Prostate gland (tissue), 2 donors: ENCODE measurements at regions not wholly inside any gene's neighbourhood (a gene's known extent, or its start where the extent isn't known, plus 50 kb on each side); places are given as distances from the start of the nearest gene placed in this dataset.

Source experiments
- DNase-seq: peaks from one replicate; pipeline ENCODE4 v3.0.0-alpha.2; 2019; ENCODE audit warnings: low spot score
- H3K27ac ChIP-seq, 2 donors: fragments of 200-600 bp; sonication (generic); 2 replicates each; pipeline ENCODE4 v1.5.1; 2017 to 2019
- H3K27me3 ChIP-seq: fragments of 200-600 bp; sonication (generic); replicated peaks from 2 replicates; pipeline ENCODE4 v1.5.1; 2019; ENCODE audit not compliant: insufficient read depth
- H3K36me3 ChIP-seq, 2 donors: fragments of 200-600 bp; sonication (generic); 1 replicate in 1 of 2; 2 replicates in 1 of 2; pipeline versions ENCODE4 v1.5.1 to v1.8.1; 2017 to 2019
- H3K4me1 ChIP-seq: fragments of 200-600 bp; sonication (generic); replicated peaks from 2 replicates; pipeline ENCODE4 v1.5.1; 2019
- H3K4me3 ChIP-seq, 2 donors: fragments of 200-600 bp; sonication (generic); 2 replicates each; pipeline ENCODE4 v1.5.1; 2017 to 2019
- H3K9me3 ChIP-seq: fragments of 200-600 bp; sonication (generic); 2 replicates; pipeline ENCODE4 v1.5.1; 2017
- POLR2A ChIP-seq: fragments of 450-650 bp; IDR thresholded peaks from one replicate; pipeline ENCODE4 v1.6.1; 2016; ENCODE audit warnings: antibody characterized with exemption, mild to moderate bottlenecking
- POLR2AphosphoS5 ChIP-seq: sonication (generic); formaldehyde crosslinking; IDR thresholded peaks from one replicate; pipeline ENCODE4 v1.6.1; 2017; ENCODE audit warnings: antibody characterized with exemption
- WGBS: methylation state at CpG from one replicate; pipeline ENCODE4 v1.1.5; 2018; 5-methylcytosine and 5-hydroxymethylcytosine counted together
- intact Hi-C: fragments of 100-400 bp; cut with DNase I; formaldehyde crosslinking; loops from one replicate; pipeline ENCODE4 v1.14.2; 2022
- TF ChIP-seq, protein P1 (sequence below), 4 experiments: fragments of 200-600 bp in 2 of 4; fragments of 450-650 bp in 2 of 4; sonication (generic) in 2 of 4; IDR thresholded peaks; 1 replicate in 3 of 4; 2 replicates in 1 of 4; pipeline ENCODE4 v1.5.1; 2016 to 2019; ENCODE audit warnings: antibody characterized with exemption in 4 of 4, mild to moderate bottlenecking in 2 of 4, moderate library complexity in 2 of 4

DNA sequence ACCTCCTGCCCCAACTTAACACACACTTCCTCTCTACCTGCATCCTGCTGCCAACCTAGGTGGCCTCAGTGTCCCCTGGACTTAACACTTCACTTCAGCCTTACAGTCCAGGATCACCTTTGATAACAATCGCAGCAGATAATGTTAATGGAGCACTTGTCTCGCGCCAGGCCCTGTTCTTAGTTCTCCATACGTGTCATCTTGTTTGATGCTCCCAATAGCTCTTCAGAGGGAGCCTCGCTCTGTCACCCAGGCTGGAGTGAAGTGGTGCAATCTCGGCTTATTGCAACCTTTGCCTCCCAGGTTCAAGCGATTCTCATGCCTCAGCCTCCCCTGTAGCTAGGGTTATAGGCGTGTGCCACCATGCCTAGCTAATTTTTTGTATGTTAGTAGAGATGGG, 62.7 kb upstream of the SHB start:
- no peak for DNase-seq
- no peak overlapping the region for H3K27ac ChIP-seq
- no peaks in the 10 kb centered on the region for H3K27me3 ChIP-seq
- H3K4me3 ChIP-seq, result no peak overlapping the region
- H3K36me3 ChIP-seq, result no peaks in the 10 kb centered on the region
- H3K9me3 ChIP-seq, result no peaks in the 10 kb centered on the region
- H3K4me1 ChIP-seq, result no peaks in the 10 kb centered on the region
- TF ChIP-seq POLR2AphosphoS5, result no peak
- TF ChIP-seq, protein P1, sequence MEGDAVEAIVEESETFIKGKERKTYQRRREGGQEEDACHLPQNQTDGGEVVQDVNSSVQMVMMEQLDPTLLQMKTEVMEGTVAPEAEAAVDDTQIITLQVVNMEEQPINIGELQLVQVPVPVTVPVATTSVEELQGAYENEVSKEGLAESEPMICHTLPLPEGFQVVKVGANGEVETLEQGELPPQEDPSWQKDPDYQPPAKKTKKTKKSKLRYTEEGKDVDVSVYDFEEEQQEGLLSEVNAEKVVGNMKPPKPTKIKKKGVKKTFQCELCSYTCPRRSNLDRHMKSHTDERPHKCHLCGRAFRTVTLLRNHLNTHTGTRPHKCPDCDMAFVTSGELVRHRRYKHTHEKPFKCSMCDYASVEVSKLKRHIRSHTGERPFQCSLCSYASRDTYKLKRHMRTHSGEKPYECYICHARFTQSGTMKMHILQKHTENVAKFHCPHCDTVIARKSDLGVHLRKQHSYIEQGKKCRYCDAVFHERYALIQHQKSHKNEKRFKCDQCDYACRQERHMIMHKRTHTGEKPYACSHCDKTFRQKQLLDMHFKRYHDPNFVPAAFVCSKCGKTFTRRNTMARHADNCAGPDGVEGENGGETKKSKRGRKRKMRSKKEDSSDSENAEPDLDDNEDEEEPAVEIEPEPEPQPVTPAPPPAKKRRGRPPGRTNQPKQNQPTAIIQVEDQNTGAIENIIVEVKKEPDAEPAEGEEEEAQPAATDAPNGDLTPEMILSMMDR (IDR thresholded peaks at IDR 0.05), result no peak
- TF ChIP-seq POLR2A, result no peak
- WGBS, result 99% methylated on average over 8 of the region's 8 CpGs
- intact Hi-C loops, result no loop called here

DNA sequence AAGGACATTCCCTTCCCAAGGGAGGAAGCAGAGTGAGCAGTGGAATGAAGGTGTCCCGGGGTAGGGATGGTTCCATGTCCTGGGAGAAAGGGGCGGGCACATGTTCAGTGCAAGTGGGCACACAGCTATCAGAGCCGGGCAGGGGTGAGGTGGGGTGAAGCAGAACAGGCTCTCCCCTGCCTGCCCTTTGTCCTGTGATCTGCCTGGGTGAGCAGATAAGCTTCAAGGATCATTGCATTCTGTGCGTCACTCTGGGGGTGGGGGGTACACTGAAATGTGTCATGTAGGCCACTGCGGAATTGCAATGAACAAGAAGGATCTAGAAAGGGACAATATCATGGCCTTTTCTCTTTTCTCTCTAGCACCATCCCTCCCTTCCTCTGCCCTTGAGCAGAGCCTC, 61.7 kb upstream of the SHB start:
- no peak for DNase-seq
- WGBS, result 90% methylated on average over 5 of the region's 5 CpGs
- intact Hi-C loops, result no loop called here

DNA sequence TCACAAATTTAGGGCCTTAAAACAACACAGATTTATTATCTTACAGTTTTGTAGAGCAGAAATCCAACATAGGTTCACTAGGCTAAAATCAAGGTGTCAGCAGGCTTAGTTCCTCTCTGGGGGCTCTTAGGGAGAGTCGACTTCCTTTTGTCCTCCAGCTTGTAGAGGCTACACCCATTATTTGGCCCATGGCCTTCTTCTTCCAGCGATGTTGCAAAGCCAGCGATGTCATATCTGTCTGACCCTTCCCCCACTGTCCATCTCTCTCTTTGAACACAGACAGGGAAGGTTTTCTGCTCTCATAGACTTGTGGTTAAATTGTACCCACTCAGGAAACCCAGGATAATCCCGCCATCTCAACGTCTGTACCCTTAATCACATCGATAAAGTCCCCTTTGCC, 60.3 kb upstream of the SHB start:
- Histone ChIP-seq H3K4me1 (no peaks in the 10 kb centered on the region), H3K9me3 (no peaks in the 10 kb centered on the region), H3K4me3 (no peak overlapping the region), H3K27me3 (no peaks in the 10 kb centered on the region), H3K27ac (no peak overlapping the region), H3K36me3 (no peaks in the 10 kb centered on the region)
- TF ChIP-seq POLR2AphosphoS5, result no peak
- no peak for TF ChIP-seq POLR2A
- TF ChIP-seq, protein P1 (IDR thresholded peaks at IDR 0.05), result no peak
- 94% methylated on average over 6 of the region's 6 CpGs for WGBS
- DNase-seq, result no peak
- intact Hi-C loops, result no loop called here

More for the DNA sequence above, 61.7 kb upstream of the SHB start:
- TF ChIP-seq, protein P1 (IDR thresholded peaks at IDR 0.05), result no peak
- TF ChIP-seq POLR2AphosphoS5 (no peak), POLR2A (no peak)
- no peaks in the 10 kb centered on the region for H3K36me3 ChIP-seq
- no peak overlapping the region for H3K4me3 ChIP-seq
- H3K9me3 ChIP-seq, result no peaks in the 10 kb centered on the region
- no peaks in the 10 kb centered on the region for H3K4me1 ChIP-seq
- H3K27me3 ChIP-seq, result no peaks in the 10 kb centered on the region
- H3K27ac ChIP-seq, result no peak overlapping the region

DNA sequence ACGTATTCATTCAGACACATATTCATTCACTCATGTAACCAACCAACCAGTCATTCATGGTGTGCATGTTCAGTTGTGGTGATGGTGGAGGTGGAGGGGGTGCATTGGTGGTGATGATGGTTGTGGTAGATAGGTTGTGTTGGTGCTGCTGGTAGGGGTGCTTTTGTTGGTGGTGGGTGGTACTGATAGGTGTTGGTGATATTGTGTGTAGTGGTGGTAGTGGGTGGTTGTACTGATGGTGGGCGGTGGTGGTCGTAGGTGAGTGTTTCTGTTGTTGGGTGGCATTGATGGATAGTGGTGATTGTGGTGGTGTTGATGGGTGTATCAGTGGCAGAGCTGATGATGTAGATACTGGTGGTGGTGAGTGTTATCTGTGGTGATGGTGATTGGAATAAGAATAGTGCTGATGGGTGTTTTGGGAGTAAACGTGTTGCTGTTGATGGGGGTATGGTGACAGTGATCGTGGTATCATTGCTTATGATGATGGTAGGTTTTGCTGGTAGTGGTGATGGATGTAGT, 59.8 kb upstream of the SHB start:
- Histone ChIP-seq H3K4me3 (no peak overlapping the region), H3K36me3 (no peaks in the 10 kb centered on the region), H3K4me1 (no peaks in the 10 kb centered on the region), H3K9me3 (no peaks in the 10 kb centered on the region), H3K27ac (no peak overlapping the region), H3K27me3 (no peaks in the 10 kb centered on the region)
- TF ChIP-seq POLR2A, result no peak
- TF ChIP-seq POLR2AphosphoS5, result no peak
- 95% methylated on average over 5 of the region's 5 CpGs for WGBS
- DNase-seq, result no peak
- intact Hi-C loops, result no loop called here

DNA sequence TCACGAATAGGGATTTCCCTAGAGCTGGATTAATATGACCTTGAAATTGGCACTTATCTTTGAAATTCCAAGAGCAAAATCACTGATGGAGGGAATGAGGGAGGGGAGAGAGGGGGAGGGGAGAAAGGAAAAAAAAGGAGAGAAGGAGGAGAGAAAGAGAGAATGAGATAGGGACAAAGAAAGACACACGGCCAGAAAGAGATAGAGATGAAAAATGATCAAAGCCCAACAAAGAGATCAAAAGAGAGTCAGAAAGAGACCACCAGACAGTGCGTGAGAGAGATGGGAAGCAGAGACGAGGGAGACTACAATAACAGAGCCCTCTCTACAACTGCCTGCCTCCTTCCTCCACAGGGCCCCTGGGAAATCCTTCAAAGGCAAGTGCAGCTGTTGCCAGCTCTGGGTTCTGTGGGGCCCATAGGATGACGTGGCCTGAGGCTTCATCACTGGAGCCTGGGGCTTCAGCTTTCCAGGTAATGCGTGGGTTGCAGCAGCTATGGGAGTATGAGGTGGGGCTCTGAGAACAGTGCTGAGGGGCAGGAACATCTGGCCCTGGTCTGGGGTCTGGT, 58.3 kb upstream of the SHB start:
- Histone ChIP-seq H3K27me3 (no peaks in the 10 kb centered on the region), H3K4me3 (no peak overlapping the region), H3K9me3 (no peaks in the 10 kb centered on the region), H3K4me1 (no peaks in the 10 kb centered on the region), H3K27ac (no peak overlapping the region), H3K36me3 (no peaks in the 10 kb centered on the region)
- no peak for DNase-seq
- TF ChIP-seq POLR2AphosphoS5 (no peak), POLR2A (no peak)
- TF ChIP-seq, protein P1 (IDR thresholded peaks at IDR 0.05), result no peak
- WGBS, result 78% methylated on average over 6 of the region's 6 CpGs
- intact Hi-C loops, result no loop called here
